ENCODE measurements at regions not wholly inside any gene's neighbourhood (a gene's known extent, or its start where the extent isn't known, plus 50 kb on each side); places are given as distances from the start of the nearest gene placed in this dataset.

DNA sequence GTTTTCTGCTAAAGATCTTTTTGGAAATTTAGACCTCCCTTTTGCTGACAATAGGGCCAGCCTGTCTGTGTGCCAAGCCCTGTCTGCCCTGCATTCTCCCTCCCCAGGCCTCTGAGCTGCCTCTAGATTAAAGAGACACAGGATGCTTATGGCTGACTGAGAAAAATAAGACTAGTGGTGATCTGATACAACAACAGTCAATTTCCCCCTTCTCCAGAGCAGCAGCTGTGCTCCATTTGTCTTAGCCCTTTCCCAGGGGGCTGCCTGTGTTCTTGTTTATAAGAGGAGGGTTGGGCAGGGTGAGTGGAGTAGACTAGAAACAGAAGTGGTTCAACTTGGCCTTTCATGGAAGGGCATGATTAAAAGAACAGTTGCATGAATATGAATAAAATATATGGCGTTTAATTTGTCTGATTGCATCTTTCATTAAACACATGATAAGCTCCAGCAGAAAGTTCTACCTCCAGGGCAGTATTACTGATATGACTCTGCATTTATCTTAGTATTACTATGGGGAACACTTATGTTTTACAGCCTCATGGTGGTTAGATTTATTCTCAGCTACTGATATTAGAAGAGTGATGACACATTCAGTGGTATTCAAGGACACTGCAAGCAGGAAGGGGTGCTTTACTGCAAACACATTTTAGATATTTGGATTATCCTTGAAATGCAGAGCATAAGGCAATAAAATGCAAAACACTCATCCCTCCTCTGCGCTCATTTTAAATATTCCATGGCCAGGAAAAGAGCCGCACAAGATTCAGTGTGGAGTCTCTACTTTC lies 150.2 kb upstream of the CLEC14A start:
- peaks cover 3% of the 10 kb centered on the region; the same call in 1 of the 2 replicates for H3F3A ChIP-seq (ENCODE audit: insufficient read depth, low read depth)
- H2AFZ ChIP-seq, result no peak overlapping the region
- no TSS peak for BruUV-seq (replicated peaks)
- H3K27me3 ChIP-seq (ENCODE audit: insufficient read depth, low read depth), result no peaks in the 10 kb centered on the region
- H4K20me1 ChIP-seq (ENCODE audit: insufficient read depth), result no peaks in the 10 kb centered on the region
- H3K4me3 ChIP-seq, result no peak overlapping the region
- 0 out of 2 replicates have a peak, but pooled peaks cover 5% of the 10 kb centered on the region for H3K4me1 ChIP-seq (replicated peaks; ENCODE audit: insufficient read depth)
- H3K27ac ChIP-seq, result no peak overlapping the region
- no peaks in the 10 kb centered on the region for H3K9me2 ChIP-seq (ENCODE audit: insufficient read depth)
- TF ChIP-seq, protein P1, sequence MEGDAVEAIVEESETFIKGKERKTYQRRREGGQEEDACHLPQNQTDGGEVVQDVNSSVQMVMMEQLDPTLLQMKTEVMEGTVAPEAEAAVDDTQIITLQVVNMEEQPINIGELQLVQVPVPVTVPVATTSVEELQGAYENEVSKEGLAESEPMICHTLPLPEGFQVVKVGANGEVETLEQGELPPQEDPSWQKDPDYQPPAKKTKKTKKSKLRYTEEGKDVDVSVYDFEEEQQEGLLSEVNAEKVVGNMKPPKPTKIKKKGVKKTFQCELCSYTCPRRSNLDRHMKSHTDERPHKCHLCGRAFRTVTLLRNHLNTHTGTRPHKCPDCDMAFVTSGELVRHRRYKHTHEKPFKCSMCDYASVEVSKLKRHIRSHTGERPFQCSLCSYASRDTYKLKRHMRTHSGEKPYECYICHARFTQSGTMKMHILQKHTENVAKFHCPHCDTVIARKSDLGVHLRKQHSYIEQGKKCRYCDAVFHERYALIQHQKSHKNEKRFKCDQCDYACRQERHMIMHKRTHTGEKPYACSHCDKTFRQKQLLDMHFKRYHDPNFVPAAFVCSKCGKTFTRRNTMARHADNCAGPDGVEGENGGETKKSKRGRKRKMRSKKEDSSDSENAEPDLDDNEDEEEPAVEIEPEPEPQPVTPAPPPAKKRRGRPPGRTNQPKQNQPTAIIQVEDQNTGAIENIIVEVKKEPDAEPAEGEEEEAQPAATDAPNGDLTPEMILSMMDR (conservative IDR thresholded peaks at IDR 0.05), result no peak
- TF ChIP-seq EZH2 (IDR thresholded peaks at IDR 0.05; ENCODE audit: low read depth), result no peak
- no peak for DNase-seq
- no peak overlapping the region for H3K4me2 ChIP-seq
- ChIA-PET POLR2A (ENCODE audit: unreplicated experiment) (no interaction called here), CTCF (no interaction called here)
- H3K79me2 ChIP-seq (ENCODE audit: low read depth), result no peaks in the 10 kb centered on the region
- intact Hi-C loops (cut with micrococcal nuclease; ENCODE audit: unreplicated experiment), result no loop called here
- no peaks in the 10 kb centered on the region for H3K36me3 ChIP-seq (ENCODE audit: low read depth)
- no peaks in the 10 kb centered on the region for H3K9me3 ChIP-seq (ENCODE audit: insufficient read depth, low read depth)

DNA sequence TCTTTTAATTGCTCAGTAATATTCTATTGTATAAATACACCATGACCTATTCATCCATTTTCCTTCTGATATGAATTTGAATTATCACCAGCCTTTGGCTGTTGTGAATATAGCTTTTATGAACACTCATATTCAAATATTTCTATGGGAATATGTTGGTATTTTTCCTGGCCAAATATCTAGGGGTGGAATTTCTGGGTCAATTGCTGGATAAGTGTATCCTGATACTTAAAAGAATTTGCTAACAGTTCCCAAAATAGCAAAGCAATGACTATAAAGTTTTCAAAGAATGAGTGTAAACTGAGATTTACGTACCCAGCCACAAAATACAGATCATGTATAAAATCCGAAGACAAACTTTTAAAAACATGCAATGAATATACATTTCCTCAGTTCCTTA lies 148.7 kb upstream of the CLEC14A start:
- ChIA-PET POLR2A (ENCODE audit: unreplicated experiment) (no interaction called here), CTCF (no interaction called here)
- intact Hi-C loops (cut with micrococcal nuclease; ENCODE audit: unreplicated experiment), result no loop called here
- Histone ChIP-seq H4K20me1 (ENCODE audit: insufficient read depth) (no peaks in the 10 kb centered on the region), H3K4me2 (no peak overlapping the region), H3K4me3 (no peak overlapping the region), H3K36me3 (ENCODE audit: low read depth) (no peaks in the 10 kb centered on the region), H3K4me1 (replicated peaks; ENCODE audit: insufficient read depth) (0 out of 2 replicates have a peak, but pooled peaks cover 5% of the 10 kb centered on the region), H3K9me3 (ENCODE audit: insufficient read depth, low read depth) (no peaks in the 10 kb centered on the region), H3K9me2 (ENCODE audit: insufficient read depth) (no peaks in the 10 kb centered on the region), H2AFZ (no peak overlapping the region), H3K79me2 (ENCODE audit: low read depth) (no peaks in the 10 kb centered on the region), H3K27me3 (ENCODE audit: insufficient read depth, low read depth) (no peaks in the 10 kb centered on the region), H3F3A (ENCODE audit: insufficient read depth, low read depth) (peaks cover 3% of the 10 kb centered on the region; the same call in 1 of the 2 replicates), H3K27ac (peak overlapping the region; percentile 23; the same call in 1 of the 2 replicates)
- BruUV-seq (replicated peaks), result no TSS peak
- no peak for TF ChIP-seq EZH2 (IDR thresholded peaks at IDR 0.05; ENCODE audit: low read depth)
- TF ChIP-seq, protein P1 (conservative IDR thresholded peaks at IDR 0.05), result no peak
- no peak for DNase-seq

DNA sequence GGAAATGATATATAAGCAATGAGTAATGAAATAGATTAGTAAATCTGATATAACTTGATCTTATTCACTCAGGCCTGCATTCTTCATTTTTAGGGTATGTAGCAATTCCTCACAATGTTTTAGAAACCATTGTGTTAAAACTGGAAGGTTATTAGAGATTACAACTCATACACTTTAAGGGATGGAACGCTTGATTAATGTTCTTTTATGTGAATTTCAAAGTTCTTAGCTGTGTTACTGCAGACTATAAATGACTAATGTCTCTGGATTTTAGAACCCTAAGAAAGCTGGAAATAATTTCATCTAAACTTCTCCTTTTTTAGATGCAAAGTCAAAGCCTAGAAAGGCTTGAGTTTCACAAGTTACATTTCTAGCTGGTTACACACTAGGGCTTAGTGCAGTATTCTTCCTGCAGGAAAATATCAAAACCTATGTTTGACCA lies 148.2 kb upstream of the CLEC14A start:
- BruUV-seq (replicated peaks), result no TSS peak
- POLR2A ChIA-PET (ENCODE audit: unreplicated experiment), result no interaction called here
- no peaks in the 10 kb centered on the region for H3K27me3 ChIP-seq (ENCODE audit: insufficient read depth, low read depth)
- TF ChIP-seq, protein P1 (conservative IDR thresholded peaks at IDR 0.05), result no peak
- no peak for TF ChIP-seq EZH2 (IDR thresholded peaks at IDR 0.05; ENCODE audit: low read depth)
- H3K4me1 ChIP-seq (replicated peaks; ENCODE audit: insufficient read depth), result 0 out of 2 replicates have a peak, but pooled peaks cover 5% of the 10 kb centered on the region
- peak in 1 of 2 experiments; percentile 74 for DNase-seq
- no peaks in the 10 kb centered on the region for H4K20me1 ChIP-seq (ENCODE audit: insufficient read depth)
- intact Hi-C loops (cut with micrococcal nuclease; ENCODE audit: unreplicated experiment), result no loop called here
- no peaks in the 10 kb centered on the region for H3K36me3 ChIP-seq (ENCODE audit: low read depth)
- H3K9me3 ChIP-seq (ENCODE audit: insufficient read depth, low read depth), result no peaks in the 10 kb centered on the region
- no peaks in the 10 kb centered on the region for H3K79me2 ChIP-seq (ENCODE audit: low read depth)
- H2AFZ ChIP-seq, result no peak overlapping the region
- CTCF ChIA-PET, result no interaction called here
- no peak overlapping the region for H3K4me3 ChIP-seq
- H3F3A ChIP-seq (ENCODE audit: insufficient read depth, low read depth), result peaks cover 3% of the 10 kb centered on the region; the same call in 1 of the 2 replicates
- no peaks in the 10 kb centered on the region for H3K9me2 ChIP-seq (ENCODE audit: insufficient read depth)
- no peak overlapping the region for H3K4me2 ChIP-seq
- 0 out of 2 replicates have a peak overlapping the region, but pooled peaks have one; percentile 23 for H3K27ac ChIP-seq
